GM13976 (cell line): ENCODE measurements at regions not wholly inside any gene's neighbourhood (a gene's known extent, or its start where the extent isn't known, plus 50 kb on each side); places are given as distances from the start of the nearest gene placed in this dataset.
"Not testable (repeated sequence)": the region's sequence is repeated elsewhere in the genome, so short reads cannot be mapped to it uniquely, and the experiment has no call there.

ENCODE experiments used
- DNase-seq: peaks from one replicate; pipeline ENCODE4 v3.0.0; 2012; ENCODE audit warnings: low spot score
- in situ Hi-C: fragments of 300-500 bp; cut with MboI; formaldehyde crosslinking; loops from one replicate; pipeline ENCODE4 v1.12.0; 2022; ENCODE audit warnings: low sequenced_read_pairs, mixed read lengths, inconsistent platforms; ENCODE audit not compliant: unreplicated experiment
- TF ChIP-seq, protein P1 (sequence below): IDR thresholded peaks from 2 replicates; pipeline ENCODE4 v1.5.1; 2012; ENCODE audit warnings: borderline replicate concordance, mild to moderate bottlenecking; ENCODE audit not compliant: insufficient read depth; ENCODE audit errors: extremely low read depth, missing control alignments, control extremely low read depth

DNA sequence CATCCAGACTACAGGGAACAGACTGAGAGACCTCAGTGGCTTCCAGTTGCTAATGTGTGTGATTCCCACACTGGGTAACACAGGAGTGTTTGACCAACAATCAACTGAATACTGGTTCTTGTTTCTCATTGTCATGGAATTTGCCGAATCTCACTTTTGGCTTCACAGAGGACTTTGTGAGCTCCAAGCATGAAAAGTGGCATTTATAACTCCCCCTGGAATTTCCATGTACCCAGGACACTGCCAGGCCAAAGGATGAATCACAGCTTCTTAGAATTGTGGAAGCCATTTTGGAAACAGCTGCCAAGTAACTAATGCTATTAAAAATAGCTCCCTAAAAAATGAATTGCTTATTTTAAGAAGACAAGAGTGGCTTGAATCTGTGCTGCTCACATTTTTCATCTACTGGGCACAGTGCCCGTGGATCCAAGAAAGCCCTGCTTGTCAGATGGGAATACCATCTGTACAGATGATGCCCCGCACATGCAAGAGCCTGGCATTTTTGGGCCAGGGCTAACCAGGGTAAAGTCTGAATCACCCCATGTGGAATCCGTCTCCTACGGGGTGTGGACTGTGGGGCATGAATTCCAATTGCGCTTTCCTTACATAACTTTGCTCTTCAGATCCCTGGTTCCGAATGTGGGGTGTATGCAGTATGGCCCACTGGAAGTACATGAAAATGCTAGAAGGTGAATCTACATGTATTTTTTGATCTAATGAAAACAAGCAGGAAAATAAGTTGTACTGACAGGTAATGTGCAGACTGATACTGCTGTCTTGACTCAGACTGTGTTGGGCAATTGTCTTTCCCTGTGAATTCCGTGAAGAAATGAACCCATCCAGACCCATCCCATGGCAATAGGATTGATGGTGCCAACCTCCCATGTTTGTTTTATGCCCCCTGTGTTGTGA lies 487.3 kb downstream of the SIPA1L2 start:
- TF ChIP-seq, protein P1, sequence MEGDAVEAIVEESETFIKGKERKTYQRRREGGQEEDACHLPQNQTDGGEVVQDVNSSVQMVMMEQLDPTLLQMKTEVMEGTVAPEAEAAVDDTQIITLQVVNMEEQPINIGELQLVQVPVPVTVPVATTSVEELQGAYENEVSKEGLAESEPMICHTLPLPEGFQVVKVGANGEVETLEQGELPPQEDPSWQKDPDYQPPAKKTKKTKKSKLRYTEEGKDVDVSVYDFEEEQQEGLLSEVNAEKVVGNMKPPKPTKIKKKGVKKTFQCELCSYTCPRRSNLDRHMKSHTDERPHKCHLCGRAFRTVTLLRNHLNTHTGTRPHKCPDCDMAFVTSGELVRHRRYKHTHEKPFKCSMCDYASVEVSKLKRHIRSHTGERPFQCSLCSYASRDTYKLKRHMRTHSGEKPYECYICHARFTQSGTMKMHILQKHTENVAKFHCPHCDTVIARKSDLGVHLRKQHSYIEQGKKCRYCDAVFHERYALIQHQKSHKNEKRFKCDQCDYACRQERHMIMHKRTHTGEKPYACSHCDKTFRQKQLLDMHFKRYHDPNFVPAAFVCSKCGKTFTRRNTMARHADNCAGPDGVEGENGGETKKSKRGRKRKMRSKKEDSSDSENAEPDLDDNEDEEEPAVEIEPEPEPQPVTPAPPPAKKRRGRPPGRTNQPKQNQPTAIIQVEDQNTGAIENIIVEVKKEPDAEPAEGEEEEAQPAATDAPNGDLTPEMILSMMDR, result no peak
- in situ Hi-C loops, result no loop called here
- DNase-seq, result no peak

DNA sequence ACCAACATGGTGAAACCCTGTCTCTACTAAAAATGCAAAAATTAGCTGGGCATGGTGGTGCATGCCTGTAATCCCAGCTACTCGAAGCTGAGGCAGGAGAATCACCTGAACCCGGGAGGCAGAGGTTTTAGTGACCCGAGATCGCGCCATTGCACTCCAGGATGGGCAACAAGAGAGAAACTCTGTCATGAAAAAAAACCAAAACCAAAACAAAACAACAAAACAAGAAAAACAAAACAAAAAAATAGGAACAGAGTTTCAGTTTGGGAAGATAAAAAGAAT lies 488.8 kb downstream of the SIPA1L2 start:
- not testable (repeated sequence) for DNase-seq

DNA sequence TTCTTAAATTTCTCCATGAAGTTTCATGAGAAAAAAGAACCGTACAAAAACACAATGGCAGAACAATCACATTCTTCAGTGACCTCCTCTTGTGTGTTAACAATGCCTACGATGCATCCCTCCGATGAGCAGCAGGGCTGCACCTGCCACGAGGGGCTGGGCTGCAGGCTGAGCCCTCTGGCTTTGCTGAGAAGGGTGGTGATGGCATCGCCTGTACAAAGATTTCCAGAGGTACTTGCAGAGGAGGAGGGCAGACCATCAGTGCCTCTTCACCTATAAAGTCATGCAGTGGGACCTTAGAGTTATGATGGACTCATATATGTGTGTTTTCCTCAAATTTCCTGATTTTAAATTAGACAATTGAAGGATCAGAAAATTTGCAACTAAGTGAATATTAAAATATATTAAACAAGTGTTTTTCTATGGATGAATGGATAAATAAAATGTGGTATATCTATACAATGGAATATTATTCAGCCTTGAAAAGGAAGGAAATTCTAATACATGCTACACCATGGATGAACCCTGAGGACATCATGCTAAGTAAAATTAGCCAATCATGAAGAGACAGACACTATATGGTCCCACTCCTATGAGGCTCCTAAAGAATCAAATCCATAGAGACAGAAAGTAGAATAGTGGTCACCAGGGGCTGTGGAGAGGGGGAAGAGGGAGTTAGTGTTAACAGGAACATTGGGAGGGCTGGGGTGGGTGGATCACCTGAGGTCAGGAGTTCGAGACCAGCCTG lies 489.3 kb downstream of the SIPA1L2 start:
- TF ChIP-seq, protein P1, result no peak

More for the DNA sequence above, 488.8 kb downstream of the SIPA1L2 start:
- in situ Hi-C loops, result not testable (repeated sequence)

DNA sequence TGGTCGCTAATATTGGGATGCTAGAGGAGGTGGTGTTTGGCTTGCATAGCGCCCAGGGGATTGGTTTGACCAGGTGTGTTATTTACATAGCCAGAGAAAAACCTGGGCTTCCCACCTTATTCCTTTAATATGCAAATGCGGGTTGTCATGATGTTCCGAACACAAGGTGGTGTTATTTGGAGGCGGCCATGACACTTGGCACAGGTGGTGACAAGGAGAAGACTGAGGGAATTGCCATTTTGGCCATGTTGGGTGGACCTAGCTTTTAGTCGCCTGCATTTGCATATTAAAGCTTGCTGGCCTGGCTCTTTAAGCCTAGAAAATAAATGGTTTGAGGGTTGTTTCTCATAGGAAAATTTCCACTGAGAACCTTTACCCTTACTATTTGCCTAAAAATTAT lies 490.5 kb downstream of the SIPA1L2 start:
- in situ Hi-C loops, result no loop called here
- TF ChIP-seq, protein P1, result no peak
- no peak for DNase-seq

More for the DNA sequence above, 489.3 kb downstream of the SIPA1L2 start:
- no peak for DNase-seq
- in situ Hi-C loops, result no loop called here

DNA sequence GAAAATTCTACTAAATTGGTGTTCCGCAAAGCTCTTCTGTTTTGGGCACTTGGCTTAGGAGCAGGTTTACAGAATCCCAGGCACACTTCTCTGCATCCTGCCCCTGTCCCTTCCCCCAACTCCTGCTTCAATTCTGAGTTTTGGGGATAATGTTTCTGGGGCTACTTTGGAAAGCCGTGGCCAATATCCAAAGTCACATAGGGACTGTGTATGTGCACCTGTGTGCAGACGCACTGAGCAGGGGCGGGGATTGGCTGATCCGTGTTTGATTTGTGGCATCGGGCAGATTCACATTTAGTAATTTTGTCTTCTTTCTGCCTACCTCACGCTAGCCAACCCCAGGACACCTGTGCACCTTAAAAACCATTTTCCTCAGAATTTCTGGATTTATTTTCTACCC lies 491.9 kb downstream of the SIPA1L2 start:
- in situ Hi-C loops, result no loop called here
- no peak for DNase-seq
- TF ChIP-seq, protein P1, result no peak

DNA sequence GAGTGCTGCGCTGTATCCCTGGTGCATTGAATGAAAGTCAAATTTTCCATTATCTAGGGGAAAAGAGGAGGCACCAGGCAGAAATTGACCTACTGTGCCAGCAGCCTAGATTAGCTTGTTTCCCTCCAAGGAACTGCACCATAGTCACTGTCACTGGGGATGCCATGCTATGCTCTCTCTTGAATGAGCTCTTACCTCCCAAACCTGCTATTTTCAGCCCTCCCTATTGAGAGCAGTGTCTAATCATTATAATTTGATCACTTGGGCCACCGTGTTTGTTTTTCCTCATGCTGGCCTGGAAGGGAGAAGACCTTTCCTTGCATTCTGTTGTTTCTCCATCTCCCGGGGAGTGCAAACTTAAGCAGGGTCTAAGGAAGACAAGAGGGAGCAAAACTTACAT lies 492.9 kb downstream of the SIPA1L2 start:
- TF ChIP-seq, protein P1, result no peak
- in situ Hi-C loops, result no loop called here
- no peak for DNase-seq

DNA sequence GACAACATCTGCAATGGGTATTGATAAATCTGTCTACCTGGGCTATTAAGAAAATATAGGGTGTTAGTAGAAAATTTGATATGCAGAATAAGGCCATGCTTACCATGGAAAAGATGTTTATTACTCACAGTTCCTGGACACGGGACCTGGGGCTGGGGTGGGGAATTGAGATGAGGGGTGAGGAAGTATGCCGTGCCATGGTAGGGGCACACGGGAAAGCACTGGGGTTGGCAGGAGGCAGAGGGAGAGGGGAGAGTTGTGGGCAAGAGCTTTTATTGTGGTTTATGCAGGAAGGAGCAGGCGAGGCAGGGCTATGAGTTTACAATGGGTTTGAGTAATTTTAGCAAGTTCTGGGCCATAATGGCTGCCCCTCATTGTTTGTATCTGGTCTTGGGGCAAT lies 493.8 kb downstream of the SIPA1L2 start:
- in situ Hi-C loops, result no loop called here
- DNase-seq, result no peak
- TF ChIP-seq, protein P1, result no peak
